GM19043 (cell line): ENCODE measurements at regions not wholly inside any gene's neighbourhood (a gene's known extent, or its start where the extent isn't known, plus 50 kb on each side); places are given as distances from the start of the nearest gene placed in this dataset.
A peak's percentile ranks its signal among the peaks of the same experiment; 100 is the strongest.

Source experiments
- ATAC-seq: cut with Tn5 transposase; IDR thresholded peaks from one replicate; pipeline ENCODE4 v1.9.1; 2021; ENCODE audit warnings: low read depth; ENCODE audit not compliant: unreplicated experiment

DNA sequence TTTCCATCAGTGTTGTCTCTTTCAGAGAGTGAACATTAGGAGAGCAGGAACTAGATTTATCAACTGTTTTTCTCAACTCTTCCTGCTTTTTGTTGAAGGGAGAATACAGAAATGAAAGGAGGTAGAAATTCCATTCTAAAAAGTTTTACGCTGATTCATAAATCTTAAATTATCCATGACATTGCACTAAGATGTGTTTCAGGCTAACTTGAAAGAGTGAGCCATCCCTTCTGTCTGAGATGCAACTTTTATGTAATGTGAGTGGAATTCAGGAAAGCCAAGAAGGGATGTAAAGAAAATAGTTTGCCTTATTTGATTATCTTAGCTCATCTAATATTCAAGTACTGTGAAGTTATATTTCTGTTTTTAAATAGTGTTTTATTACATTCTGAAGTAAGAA, 349.5 kb upstream of the RGS6 start:
- ATAC-seq: no peak

DNA sequence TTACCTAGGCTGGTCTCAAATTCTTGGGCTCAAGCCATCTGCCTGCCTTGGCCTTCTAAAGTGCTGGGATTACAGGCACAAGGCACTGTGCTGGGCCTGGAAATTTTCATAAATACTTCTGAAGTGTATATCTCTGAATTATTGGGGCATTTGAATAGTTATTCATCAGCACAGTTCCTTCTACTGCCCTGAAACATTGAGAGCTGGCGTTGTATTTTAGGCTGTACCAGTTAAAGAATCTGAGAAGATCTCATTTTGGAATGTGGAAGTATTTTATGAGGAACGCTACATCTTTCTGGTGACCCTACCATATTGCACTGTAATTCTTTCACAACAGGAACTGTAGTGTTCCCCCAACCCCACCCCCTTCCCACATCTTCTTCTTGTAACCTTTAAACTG, 349.0 kb upstream of the RGS6 start:
- ATAC-seq: no peak

DNA sequence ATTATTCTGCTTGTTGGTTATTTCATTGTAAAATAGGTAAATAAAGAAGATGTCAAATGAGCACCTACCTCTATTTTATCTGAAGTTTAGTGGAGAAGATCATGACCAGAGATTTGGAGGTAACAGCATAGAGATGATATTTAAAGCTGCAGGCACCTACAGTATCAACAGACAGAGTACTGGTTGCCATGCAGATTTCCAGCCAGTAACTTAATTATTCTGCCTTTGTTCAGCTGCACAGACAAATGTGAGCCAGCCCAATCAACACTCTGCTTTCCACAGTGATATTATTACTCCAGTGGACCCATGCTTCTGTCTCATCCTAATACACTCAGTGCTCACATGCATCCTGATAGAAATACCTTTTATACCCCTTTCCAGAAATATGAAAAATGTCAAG, 348.5 kb upstream of the RGS6 start:
- no peak for ATAC-seq

DNA sequence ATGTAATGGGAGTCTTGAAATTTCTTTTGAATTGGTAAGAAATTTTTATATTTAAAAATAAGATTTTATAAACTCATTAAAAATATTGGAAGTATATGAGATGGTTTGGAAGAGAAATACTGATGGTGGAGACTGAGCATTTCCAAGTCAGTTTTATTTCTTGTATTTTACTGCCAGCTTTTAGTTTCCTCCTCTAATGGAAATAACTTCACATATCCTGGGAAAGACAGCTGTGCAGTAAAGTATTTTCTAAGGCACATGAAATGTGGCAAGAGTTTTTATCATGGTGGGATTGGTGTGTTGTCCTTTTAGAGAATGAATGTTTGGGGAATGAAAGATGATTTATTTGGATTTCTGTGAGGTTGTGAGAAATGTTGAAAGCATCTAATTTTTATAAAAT, 346.9 kb upstream of the RGS6 start:
- ATAC-seq: no peak

DNA sequence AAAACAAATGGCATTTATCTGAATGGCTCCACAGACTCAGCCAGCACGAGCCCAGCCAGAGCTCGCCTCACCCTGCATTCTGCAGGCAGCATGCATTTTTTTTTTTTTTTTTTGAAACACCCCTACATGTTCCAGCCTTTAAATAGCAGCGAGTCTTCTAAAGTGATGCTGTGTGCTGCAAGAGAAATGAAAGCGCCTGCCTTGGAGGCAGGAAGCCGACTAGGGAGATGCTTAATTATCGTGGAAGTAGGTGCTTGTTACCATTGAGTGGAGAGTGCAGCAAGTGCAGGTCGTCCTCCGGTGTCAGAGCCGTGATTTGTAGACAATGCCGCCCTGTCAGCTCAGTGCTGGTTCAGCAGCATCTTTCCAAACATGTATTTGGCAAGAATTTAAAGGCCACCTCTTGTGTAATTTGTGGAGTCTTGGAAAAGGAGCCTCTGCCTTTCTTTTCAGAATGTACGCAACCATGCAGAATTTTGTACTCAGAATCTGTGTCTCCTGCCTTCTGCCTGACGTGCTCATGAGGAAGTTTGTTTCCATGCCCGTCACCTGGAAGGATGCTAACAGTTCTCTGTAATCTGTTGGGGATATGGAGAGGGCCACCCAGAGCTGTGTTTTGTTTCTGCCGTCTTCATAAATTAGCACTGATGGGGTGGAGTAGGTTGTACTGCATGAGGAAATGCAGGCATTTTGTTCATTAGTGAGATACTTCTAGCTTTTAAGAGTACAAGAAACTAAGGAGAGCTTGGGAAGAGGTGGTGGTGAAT, 345.9 kb upstream of the RGS6 start:
- no peak for ATAC-seq

DNA sequence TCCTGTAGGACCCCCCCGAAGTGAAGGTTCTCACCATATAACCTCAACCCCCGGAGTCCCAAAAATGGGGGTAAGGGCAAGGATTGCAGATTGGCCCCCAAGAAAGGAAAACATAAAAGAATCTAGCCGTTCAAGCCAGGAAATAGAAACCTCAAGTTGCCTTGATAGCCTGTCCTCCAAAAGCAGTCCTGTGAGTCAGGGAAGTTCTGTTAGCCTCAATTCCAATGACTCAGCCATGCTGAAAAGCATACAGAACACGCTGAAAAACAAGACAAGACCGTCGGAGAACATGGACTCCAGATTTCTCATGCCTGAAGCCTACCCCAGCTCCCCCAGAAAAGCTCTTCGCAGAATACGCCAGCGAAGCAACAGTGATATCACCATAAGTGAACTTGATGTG, 344.2 kb upstream of the RGS6 start:
- no peak for ATAC-seq

DNA sequence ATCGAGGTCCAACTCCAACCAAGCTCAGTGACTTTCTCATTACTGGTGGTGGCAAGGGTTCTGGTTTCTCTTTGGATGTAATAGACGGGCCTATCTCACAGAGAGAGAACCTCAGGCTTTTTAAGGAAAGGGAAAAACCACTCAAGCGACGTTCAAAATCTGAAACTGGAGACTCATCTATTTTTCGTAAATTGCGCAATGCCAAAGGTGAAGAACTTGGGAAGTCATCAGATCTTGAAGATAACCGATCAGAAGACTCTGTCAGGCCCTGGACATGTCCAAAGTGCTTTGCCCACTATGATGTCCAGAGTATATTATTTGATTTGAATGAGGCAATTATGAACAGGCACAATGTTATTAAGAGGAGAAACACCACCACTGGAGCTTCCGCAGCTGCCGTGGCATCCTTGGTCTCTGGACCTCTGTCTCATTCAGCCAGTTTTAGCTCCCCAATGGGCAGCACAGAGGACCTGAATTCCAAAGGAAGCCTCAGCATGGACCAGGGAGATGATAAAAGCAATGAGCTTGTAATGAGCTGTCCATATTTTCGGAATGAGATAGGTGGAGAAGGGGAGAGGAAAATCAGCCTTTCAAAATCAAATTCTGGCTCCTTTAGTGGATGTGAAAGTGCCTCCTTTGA, 343.5 kb upstream of the RGS6 start:
- no peak for ATAC-seq

DNA sequence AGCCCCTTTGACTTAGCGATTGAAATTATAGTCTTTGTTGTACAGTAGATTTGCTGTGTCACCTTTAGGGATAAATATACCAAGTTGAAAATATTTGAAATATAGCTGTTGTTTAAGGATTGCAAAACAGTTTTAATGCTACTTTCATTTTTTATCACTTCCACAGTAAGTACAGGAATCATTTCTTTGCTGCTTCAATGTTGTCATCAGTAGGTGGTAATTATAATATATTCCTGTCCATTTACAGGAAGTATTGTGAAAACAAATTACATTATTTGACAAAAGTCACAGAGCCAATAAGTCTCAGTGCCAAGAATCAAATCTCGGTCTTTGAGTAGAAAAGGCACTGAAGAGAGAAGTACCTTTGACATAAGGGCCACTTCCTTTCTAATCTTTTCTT, 342.6 kb upstream of the RGS6 start:
- no peak for ATAC-seq

DNA sequence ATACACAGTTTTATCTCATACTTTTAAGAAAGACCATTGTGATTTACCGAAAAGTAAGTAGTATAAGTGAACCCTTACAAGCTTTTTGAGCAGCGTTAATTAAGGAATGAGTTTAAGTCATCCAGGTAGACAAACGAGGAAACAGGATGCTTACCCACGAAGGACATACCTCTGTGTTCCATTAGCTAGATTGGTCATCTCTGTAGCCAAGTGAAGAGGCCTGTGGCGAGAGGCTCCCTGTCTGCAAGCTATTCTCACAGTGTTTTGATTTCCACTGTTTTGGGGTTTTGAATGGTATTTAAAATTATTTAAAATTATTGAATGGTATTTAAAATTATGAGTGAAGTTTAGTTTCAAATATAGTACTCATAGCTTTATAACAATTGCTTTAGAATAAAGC, 342.1 kb upstream of the RGS6 start:
- ATAC-seq: no peak

DNA sequence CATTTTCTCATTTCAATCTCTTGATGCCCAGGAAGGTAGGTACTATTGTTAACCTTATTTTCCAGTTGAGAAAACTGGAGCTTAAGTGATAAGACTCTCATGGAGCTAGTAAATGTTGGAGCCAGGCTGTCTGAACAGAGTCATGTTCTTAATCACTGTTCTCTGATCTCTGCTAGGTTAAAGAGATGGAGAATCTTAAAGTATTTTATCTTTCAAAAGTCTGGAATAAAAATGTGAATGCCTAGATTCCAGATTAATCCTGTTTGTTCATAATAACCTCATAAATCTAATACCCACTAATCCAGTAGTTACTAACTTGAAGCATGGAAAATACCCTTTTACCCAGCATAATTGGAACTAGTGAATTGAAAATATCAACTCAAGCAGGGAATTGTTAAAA, 341.0 kb upstream of the RGS6 start:
- no peak for ATAC-seq

DNA sequence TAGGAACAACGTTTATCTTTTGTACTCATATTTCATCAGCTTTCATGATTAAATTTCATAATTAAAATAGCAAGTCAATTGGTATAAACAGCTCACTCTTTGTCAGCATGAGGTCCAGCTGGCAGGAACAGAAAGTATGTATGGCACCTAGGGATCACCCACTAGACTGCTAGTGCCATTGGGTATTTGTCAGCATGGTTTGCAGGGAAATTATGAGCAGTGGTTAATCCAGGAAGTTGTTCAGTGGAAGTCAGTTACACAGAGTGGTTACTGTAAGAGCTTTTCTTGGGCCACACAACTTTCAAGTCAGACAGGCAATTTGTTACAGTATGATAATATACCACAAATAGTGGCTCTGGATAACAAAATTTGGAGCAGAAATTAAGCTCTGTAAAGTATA, 340.3 kb upstream of the RGS6 start:
- ATAC-seq: no peak

DNA sequence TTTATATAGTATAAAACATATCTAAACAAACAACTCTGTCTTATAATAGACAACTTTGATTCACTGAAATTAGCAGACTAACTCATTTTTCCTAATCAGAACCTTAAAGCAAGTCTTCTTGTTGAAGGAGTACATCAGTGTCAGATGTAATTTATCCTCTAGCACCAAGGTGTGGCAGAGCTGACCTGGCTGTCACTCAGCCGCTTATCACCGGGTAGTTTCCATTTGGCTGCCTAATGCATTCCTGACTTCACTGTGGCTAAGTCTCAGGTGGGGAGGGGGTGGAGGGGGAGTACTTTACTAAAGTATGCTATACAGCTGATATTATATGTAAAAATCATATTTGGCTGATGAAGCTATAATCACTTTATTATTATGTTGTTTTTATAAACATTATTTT, 339.9 kb upstream of the RGS6 start:
- no peak for ATAC-seq

DNA sequence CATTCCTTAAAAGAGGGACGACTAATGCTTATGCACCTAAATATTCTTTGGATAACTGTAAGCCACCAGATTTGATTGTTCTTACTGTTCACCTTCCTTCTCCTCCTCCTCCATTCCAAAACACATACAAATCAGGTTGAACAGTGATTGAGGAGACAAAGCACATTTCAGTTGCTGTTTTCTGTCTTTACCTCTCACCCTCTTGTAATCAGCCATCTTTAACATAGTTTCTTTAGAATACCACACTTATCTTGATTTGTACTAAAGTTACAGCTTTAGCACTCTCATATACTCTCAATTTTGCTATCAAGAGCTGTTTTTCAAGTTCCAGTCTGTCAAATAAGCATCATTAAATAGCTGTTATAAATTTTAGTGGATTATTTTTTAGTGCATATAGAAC, 338.3 kb upstream of the RGS6 start:
- ATAC-seq: no peak

DNA sequence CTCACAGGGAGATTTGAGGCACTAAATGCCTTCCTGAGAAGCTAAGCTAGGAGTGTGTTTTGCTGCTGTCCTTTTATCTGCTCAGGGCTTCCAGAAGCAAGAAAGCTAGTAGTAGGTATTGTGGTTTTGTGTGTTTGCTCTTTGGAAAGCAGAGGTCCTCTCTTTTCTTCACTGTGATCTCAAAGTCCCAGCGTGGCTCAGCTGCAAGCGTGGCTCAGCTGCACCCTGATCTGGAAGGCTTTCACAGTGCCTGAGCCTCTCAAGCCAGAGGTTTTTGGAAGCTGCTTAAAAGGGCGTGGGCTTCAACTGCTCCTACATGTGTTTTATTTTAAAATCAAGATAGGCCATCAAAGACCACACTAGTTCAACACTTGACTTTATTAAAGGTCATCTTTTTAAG, 337.4 kb upstream of the RGS6 start:
- ATAC-seq: no peak

DNA sequence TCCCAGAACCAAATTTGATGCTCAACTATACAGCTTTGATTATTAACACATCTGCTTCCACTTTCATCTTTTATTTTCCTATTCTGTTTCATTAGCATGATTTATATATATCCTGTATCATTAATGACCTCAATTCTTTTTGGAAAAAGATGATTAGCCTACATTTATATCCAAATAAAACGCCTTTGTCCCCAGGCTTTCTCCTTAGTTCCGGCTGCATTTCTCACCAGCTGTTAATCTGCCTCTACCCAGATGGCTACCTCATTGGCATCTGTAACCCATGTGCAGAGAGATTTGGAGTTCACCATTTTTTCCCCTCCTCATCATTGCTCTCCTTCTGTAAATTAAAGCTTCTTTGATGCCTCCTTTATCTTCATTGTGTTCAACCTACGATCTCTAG, 336.8 kb upstream of the RGS6 start:
- no peak for ATAC-seq

DNA sequence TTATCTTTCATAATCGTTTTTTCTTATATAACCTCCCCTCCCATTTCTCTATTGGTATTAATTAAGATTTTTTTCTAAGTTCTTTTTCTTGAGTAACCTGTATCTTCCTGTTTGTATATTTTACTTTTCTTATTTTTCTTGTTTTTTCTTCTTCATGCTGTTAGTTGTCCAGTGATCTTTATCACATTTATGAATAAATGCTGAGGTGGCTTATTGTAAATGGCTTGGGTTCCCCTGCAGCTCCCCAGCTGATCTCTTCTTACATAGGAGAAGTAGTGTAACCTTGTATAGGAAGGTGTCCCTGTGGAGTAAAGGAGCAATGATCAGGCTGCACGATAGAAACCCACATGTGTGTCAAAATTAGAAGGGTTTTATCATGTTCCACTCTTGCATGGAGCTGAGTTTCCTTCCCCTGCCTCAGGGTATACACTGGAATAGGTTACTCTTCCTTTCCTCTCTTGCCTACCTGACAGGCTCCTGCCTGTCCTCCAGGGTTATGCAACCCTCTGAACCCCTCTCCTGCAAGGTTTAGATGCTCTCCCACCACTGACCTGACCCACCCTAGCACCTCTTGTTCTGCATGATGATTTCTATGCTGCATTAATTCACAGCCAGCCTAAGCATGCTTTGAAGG, 334.8 kb upstream of the RGS6 start:
- ATAC-seq: peak; percentile 8

DNA sequence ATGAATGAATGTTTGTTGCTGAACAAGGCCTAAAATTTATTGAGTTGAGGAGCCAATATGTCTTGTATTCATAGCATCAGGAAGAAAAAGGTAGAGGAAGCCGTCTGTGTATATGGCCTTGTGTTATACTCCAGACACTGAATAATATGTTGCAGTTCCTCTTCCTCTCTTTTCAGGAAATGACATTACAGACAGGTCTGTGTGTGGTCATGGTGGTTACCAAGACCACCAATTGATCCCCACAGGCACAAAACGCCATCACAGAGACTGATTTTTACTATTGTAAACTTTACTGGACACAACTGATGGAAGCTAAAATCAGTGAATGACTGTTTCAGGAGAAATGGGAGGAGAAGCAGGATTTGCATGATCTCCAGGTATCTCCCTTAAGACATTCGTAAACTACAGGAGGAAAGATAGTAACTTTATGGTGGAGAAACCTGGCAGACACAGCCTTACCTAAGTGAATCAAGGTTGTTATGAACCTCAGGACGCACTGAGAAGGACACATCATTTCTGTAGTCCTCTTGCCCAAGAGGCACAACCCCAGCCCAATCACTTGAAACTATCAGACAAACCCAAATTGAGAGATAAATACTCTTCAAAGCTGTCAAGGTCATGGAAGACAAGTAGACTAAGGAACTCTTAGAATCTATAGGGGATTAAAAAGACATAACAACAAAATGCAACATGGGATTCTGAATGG, 334.1 kb upstream of the RGS6 start:
- ATAC-seq: peak; percentile 70

DNA sequence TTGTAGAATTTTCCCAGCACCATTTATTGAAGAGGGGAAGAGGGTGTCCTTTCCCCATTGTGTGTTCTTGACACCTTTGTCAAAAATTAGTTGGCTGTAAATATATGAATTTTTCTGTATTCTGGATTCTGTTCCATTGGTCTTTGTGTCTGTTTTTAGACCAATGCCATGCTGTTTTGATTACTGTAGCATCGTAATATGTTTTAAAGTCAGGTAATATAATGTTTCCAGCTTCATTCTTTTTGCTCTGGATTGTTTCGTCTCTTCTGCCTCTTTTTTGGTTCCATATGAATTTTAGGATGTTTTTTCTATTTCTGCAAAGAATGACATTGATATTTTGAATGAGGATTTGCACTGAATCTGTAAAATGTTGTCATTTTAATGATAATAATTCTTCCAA, 331.9 kb upstream of the RGS6 start:
- ATAC-seq: no peak

DNA sequence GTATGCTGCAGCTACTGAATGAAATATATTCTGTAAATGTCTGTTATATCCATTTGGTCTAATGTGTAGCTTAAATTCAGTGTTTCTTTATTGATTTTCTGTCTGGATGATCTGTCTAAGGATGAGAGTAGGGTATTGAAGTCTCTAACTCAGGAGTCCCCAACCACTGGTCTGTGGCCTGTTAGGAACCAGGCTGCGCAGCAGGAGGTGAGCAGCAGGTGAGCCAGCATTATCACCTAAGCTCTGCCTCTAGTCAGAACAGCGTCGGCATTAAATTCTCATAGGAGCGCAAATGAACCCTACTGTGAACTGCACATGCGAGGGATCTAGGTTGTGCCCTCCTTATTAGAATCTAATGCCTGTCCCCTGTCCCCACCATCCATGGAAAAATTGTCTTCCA, 329.7 kb upstream of the RGS6 start:
- ATAC-seq: no peak

DNA sequence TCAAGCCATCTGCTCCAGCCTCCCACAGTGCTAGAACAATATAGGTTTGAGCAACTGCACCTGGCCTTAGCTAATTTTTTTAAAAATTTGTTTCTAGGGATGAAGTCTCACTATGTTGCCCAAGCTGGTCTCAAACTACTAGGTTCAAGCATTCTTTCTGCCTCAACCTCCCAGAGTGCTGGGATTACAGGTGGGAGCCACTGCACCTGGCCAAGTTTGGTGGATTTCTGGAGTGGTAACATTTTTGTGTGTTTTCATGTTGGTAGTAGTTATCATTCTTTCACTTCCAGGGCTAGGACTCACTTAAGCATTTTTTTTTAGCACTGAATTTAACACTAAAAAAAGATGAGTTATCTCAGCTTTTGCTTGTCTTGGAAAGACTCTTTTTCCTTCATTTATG, 328.0 kb upstream of the RGS6 start:
- no peak for ATAC-seq

DNA sequence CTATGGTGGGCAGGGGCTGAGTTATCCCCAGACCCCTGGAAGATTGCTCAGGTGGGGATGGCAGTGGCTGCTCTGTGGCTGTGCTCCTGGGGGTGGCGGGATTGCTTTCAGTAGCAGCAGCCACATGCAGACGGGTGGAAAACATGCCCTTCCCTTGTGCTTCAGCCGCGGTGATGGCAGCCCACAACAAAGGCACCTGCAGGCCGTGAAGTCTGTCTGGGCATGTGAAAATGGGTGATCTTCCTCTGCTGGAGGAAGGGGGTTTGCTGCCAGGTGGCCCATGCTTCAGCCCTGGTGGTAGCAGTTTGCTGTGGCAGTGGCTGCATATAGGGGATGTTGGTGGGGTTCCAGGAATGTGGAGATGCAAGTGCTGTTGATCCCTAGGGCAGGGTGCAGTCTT, 326.2 kb upstream of the RGS6 start:
- ATAC-seq: no peak

DNA sequence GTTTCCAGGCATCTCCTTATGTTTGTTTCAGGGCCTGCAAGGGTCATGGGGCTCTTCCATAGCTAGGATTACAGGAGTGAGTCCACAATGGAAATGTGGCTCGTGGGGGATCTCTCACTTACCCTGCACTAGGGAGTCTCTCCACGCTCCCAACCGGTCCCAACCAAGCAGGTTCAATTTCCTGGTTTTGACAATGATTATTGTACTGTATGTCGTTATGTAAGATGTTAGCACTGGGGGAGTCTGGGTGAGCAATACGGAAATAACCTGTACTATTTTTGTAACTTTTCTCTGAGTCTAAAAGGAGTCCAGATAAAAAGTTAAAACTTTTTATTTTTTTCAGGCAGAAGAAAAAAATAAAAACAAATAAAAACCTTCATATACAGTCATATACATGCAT, 325.7 kb upstream of the RGS6 start:
- ATAC-seq: no peak
